ENCODE measurements at regions not wholly inside any gene's neighbourhood (a gene's known extent, or its start where the extent isn't known, plus 50 kb on each side); places are given as distances from the start of the nearest gene placed in this dataset.

GRCh38 chr14:42806909-42807315 lies 1200.2 kb downstream of the LRFN5 start:
- no peak for DNase-seq
- H3K4me3 ChIP-seq (ENCODE audit: low read depth, low read length): no peak overlapping the region
- TF ChIP-seq CTCF (IDR thresholded peaks at IDR 0.05; ENCODE audit: low read depth, low read length): no peak
- no peaks in the 10 kb centered on the region for H3K27me3 ChIP-seq
- H3K36me3 ChIP-seq: no peaks in the 10 kb centered on the region
- H3K4me1 ChIP-seq: no peaks in the 10 kb centered on the region
- no peaks in the 10 kb centered on the region for H3K9me3 ChIP-seq

GRCh38 chr14:42804141-42804540 lies 1197.5 kb downstream of the LRFN5 start:
- H3K36me3 ChIP-seq: no peaks in the 10 kb centered on the region
- no peaks in the 10 kb centered on the region for H3K27me3 ChIP-seq
- no peak overlapping the region for H3K4me3 ChIP-seq (ENCODE audit: low read depth, low read length)
- no peak for TF ChIP-seq CTCF (IDR thresholded peaks at IDR 0.05; ENCODE audit: low read depth, low read length)
- DNase-seq: no peak
- H3K4me1 ChIP-seq: no peaks in the 10 kb centered on the region
- H3K9me3 ChIP-seq: no peaks in the 10 kb centered on the region

GRCh38 chr14:42802346-42802745 lies 1195.7 kb downstream of the LRFN5 start:
- no peaks in the 10 kb centered on the region for H3K4me1 ChIP-seq
- no peak overlapping the region for H3K4me3 ChIP-seq (ENCODE audit: low read depth, low read length)
- no peak for DNase-seq
- no peaks in the 10 kb centered on the region for H3K36me3 ChIP-seq
- no peak for TF ChIP-seq CTCF (IDR thresholded peaks at IDR 0.05; ENCODE audit: low read depth, low read length)
- H3K27me3 ChIP-seq: no peaks in the 10 kb centered on the region
- H3K9me3 ChIP-seq: no peaks in the 10 kb centered on the region

GRCh38 chr14:42792166-42792565 lies 1185.5 kb downstream of the LRFN5 start:
- Histone ChIP-seq H3K27me3 (no peaks in the 10 kb centered on the region), H3K4me1 (no peaks in the 10 kb centered on the region), H3K4me3 (ENCODE audit: low read depth, low read length) (no peak overlapping the region), H3K36me3 (no peaks in the 10 kb centered on the region), H3K9me3 (no peaks in the 10 kb centered on the region)
- no peak for DNase-seq
- TF ChIP-seq CTCF (IDR thresholded peaks at IDR 0.05; ENCODE audit: low read depth, low read length): no peak

- Histone ChIP-seq H3K9me3 (peaks cover 3% of the 10 kb centered on the region; the same call in 1 of the 2 replicates), H3K27me3 (no peaks in the 10 kb centered on the region), H3K4me3 (ENCODE audit: low read depth, low read length) (no peak overlapping the region), H3K4me1 (no peaks in the 10 kb centered on the region), H3K36me3 (no peaks in the 10 kb centered on the region)
- DNase-seq: no peak
- no peak for TF ChIP-seq CTCF (IDR thresholded peaks at IDR 0.05; ENCODE audit: low read depth, low read length)
Measured at GRCh38 chr14:42782754-42783153, 1176.1 kb downstream of the LRFN5 start.

GRCh38 chr14:42778984-42779383 lies 1172.3 kb downstream of the LRFN5 start:
- Histone ChIP-seq H3K36me3 (no peaks in the 10 kb centered on the region), H3K9me3 (no peaks in the 10 kb centered on the region), H3K4me3 (ENCODE audit: low read depth, low read length) (no peak overlapping the region), H3K4me1 (no peaks in the 10 kb centered on the region), H3K27me3 (no peaks in the 10 kb centered on the region)
- no peak for TF ChIP-seq CTCF (IDR thresholded peaks at IDR 0.05; ENCODE audit: low read depth, low read length)
- DNase-seq: no peak

All from BE2C (cell line).